HCT116 (cell line): ENCODE measurements at regions not wholly inside any gene's neighbourhood (a gene's known extent, or its start where the extent isn't known, plus 50 kb on each side); places are given as distances from the start of the nearest gene placed in this dataset.

Experiments
- ATAC-seq: fragments of 200-7000 bp; cut with Tn5 transposase; 2 replicates; pipeline ENCODE4 v1.9.1; 2020; ENCODE audit warnings: mild to moderate bottlenecking, moderate library complexity
- BruUV-seq: library from RNA; stranded (reverse); fragments of 400-500 nt; replicated peaks from 2 replicates; lab custom pipeline; 2021; lab: Mats Ljungman, UMichigan
- CTCF ChIA-PET: fragments of 300-600 bp; sonication (Branson Sonifier 250); formaldehyde crosslinking; loops from one replicate; lab custom pipeline; 2021; ENCODE audit warnings: antibody characterized with exemption; lab: Charles Lee
- POLR2A ChIA-PET: fragments of 300-600, 350-600 bp; sonication (Branson Sonifier 250); formaldehyde crosslinking; loops from one replicate; lab custom pipeline; 2021; ENCODE audit warnings: antibody characterized with exemption; lab: Charles Lee
- RAD21 ChIA-PET, 2 experiments: fragments of 300-600 bp; sonication (Branson Sonifier 250); formaldehyde crosslinking; loops; one replicate each; lab custom pipeline; 2023; ENCODE audit warnings: low total read pairs in 2 of 2; ENCODE audit not compliant: uncharacterized antibody in 2 of 2, unreplicated experiment in 2 of 2, low non-redundant PET in 1 of 2; lab: Charles Lee
- DNase-seq: peaks from one replicate; pipeline ENCODE4 v3.0.0-alpha.2; 2010; ENCODE audit warnings: low read depth, low spot score
- H2AFZ ChIP-seq: fragments of 200-600 bp; shearing (Covaris generic), sonication (generic); 2 replicates; pipeline ENCODE4 v1.6.1; 2017; ENCODE audit warnings: low read depth, mixed run types, mixed read lengths, antibody characterized with exemption, low read length; ENCODE audit not compliant: poor library complexity, severe bottlenecking
- H3K27ac ChIP-seq: 2 replicates; pipeline ENCODE4 v1.5.1; 2012; ENCODE audit warnings: low read depth, low read length
- H3K27me3 ChIP-seq: fragments of 200-600 bp; sonication (generic); 2 replicates; pipeline ENCODE4 v1.6.1; 2016; ENCODE audit warnings: mixed run types, low read length, mixed read lengths; ENCODE audit not compliant: insufficient read depth
- H3K36me3 ChIP-seq, 2 experiments: fragments of 200-500 bp in 1 of 2; fragments of 200-600 bp in 1 of 2; sonication (Bioruptor generic) in 1 of 2; sonication (generic) in 1 of 2; 2 replicates each; pipeline versions ENCODE4 v1.5.1 to v1.6.1; 2014 to 2016; ENCODE audit warnings: low read length in 2 of 2, inconsistent platforms in 1 of 2, mixed read lengths in 1 of 2, mixed run types in 1 of 2; ENCODE audit not compliant: insufficient read depth in 2 of 2, control insufficient read depth in 1 of 2
- H3K4me1 ChIP-seq, 2 experiments: fragments of 200-600 bp in 1 of 2; sonication (generic) in 1 of 2; 2 replicates each; pipeline versions ENCODE4 v1.5.1 to v1.6.1; 2012 to 2017; ENCODE audit warnings: low read length in 2 of 2, inconsistent platforms in 1 of 2, mild to moderate bottlenecking in 1 of 2, mixed read lengths in 1 of 2, mixed run types in 1 of 2, moderate library complexity in 1 of 2; ENCODE audit not compliant: insufficient read depth in 2 of 2, control insufficient read depth in 1 of 2
- H3K4me2 ChIP-seq: fragments of 200-600 bp; sonication (generic); 2 replicates; pipeline ENCODE4 v1.6.1; 2017; ENCODE audit warnings: mixed run types, low read length, mixed read lengths
- H3K4me3 ChIP-seq, 2 experiments: fragments of 200-600 bp in 1 of 2; sonication (generic) in 1 of 2; replicated peaks in 1 of 2; 2 replicates each; pipeline ENCODE4 v1.5.1; 2011 to 2016; ENCODE audit warnings: low read length in 2 of 2, control low read depth in 1 of 2, low read depth in 1 of 2, mild to moderate bottlenecking in 1 of 2, mixed read lengths in 1 of 2, mixed run types in 1 of 2
- H3K79me2 ChIP-seq: fragments of 200-600 bp; sonication (generic); 2 replicates; pipeline ENCODE4 v1.6.1; 2017; ENCODE audit warnings: mild to moderate bottlenecking, mixed run types, low read length, moderate library complexity, mixed read lengths; ENCODE audit not compliant: insufficient read depth
- H3K9ac ChIP-seq: fragments of 200-600 bp; sonication (generic); 2 replicates; pipeline ENCODE4 v1.6.1; 2016; ENCODE audit warnings: low read length, mixed read lengths
- H3K9me2 ChIP-seq: fragments of 200-600 bp; sonication (generic), shearing (Covaris generic); 2 replicates; pipeline ENCODE4 v1.6.1; 2017; ENCODE audit warnings: mixed run types, mild to moderate bottlenecking, moderate library complexity; ENCODE audit not compliant: insufficient read depth
- H3K9me3 ChIP-seq, 2 experiments: fragments of 200-500 bp in 1 of 2; fragments of 200-600 bp in 1 of 2; sonication (Bioruptor generic) in 1 of 2; sonication (generic) in 1 of 2; 2 replicates each; pipeline ENCODE4 v1.6.1; 2014 to 2017; ENCODE audit warnings: low read length in 2 of 2, mixed read lengths in 2 of 2, inconsistent platforms in 1 of 2, low read depth in 1 of 2, mild to moderate bottlenecking in 1 of 2, mixed run types in 1 of 2, moderate library complexity in 1 of 2; ENCODE audit not compliant: control insufficient read depth in 1 of 2, insufficient read depth in 1 of 2
- H4K20me1 ChIP-seq: fragments of 200-600 bp; sonication (generic), shearing (Covaris generic); 2 replicates; pipeline ENCODE4 v1.6.1; 2017; ENCODE audit warnings: mixed run types, mild to moderate bottlenecking, moderate library complexity; ENCODE audit not compliant: insufficient read depth
- CBX3 ChIP-seq: IDR thresholded peaks from 2 replicates; pipeline ENCODE4 v1.6.1; 2012; ENCODE audit warnings: low read depth
- CEBPB ChIP-seq: IDR thresholded peaks from 2 replicates; pipeline ENCODE4 v1.6.1; 2012; ENCODE audit warnings: low read depth
- EGR1 ChIP-seq: IDR thresholded peaks from 2 replicates; pipeline ENCODE4 v1.6.1; 2012; ENCODE audit warnings: low read depth
- ELF1 ChIP-seq: IDR thresholded peaks from 2 replicates; pipeline ENCODE4 v1.6.1; 2012; ENCODE audit warnings: low read depth, borderline replicate concordance
- EZH2 ChIP-seq: fragments of 200-600 bp; sonication (generic); IDR thresholded peaks from 2 replicates; pipeline ENCODE4 v1.6.1; 2017; ENCODE audit warnings: antibody characterized with exemption, mixed run types
- EZH2phosphoT487 ChIP-seq: fragments of 200-600 bp; IDR thresholded peaks from 2 replicates; pipeline ENCODE4 v1.6.1; 2018; ENCODE audit warnings: antibody characterized with exemption, borderline replicate concordance
- FOSL1 ChIP-seq: IDR thresholded peaks from 2 replicates; pipeline ENCODE4 v1.6.1; 2012; ENCODE audit warnings: low read depth
- JUND ChIP-seq: IDR thresholded peaks from 2 replicates; pipeline ENCODE4 v1.6.1; 2012
- POLR2AphosphoS5 ChIP-seq: IDR thresholded peaks from 2 replicates; pipeline ENCODE4 v1.6.1; 2011; ENCODE audit warnings: mild to moderate bottlenecking, low read depth, low read length, moderate library complexity
- RAD21 ChIP-seq: IDR thresholded peaks from 2 replicates; pipeline ENCODE4 v1.6.1; 2012; ENCODE audit warnings: low read depth, mild to moderate bottlenecking
- SP1 ChIP-seq: IDR thresholded peaks from 2 replicates; pipeline ENCODE4 v1.6.1; 2012; ENCODE audit warnings: low read depth
- TCF7L2 ChIP-seq: IDR thresholded peaks from 2 replicates; pipeline ENCODE4 v1.7.0; 2011; ENCODE audit warnings: borderline replicate concordance, inconsistent platforms; ENCODE audit not compliant: insufficient read depth, insufficient read length; ENCODE audit errors: extremely low read depth
- ZFX ChIP-seq: fragments of 450-650 bp; IDR thresholded peaks from 2 replicates; pipeline ENCODE4 v1.6.1; 2017
- ZNF274 ChIP-seq: fragments of 200-500 bp; sonication (Bioruptor generic); IDR thresholded peaks from 2 replicates; pipeline ENCODE4 v1.6.1; 2014; ENCODE audit warnings: mild to moderate bottlenecking, low read depth, low read length, inconsistent platforms
- intact Hi-C: fragments of 100-400 bp; cut with micrococcal nuclease; formaldehyde crosslinking; loops from 2 replicates; pipeline ENCODE4 v1.10.0; 2022
- TF ChIP-seq, protein P1 (sequence below): IDR thresholded peaks from 2 replicates; pipeline ENCODE4 v1.6.1; 2012
- TF ChIP-seq, protein P2 (sequence below): IDR thresholded peaks from 2 replicates; pipeline ENCODE4 v1.6.1; 2011; ENCODE audit warnings: mild to moderate bottlenecking, low read length, moderate library complexity; ENCODE audit not compliant: insufficient replicate concordance; ENCODE audit errors: extremely low read depth
- TF ChIP-seq, protein P3 (sequence below), 3 experiments: fragments of 200-600 bp in 1 of 3; sonication (generic) in 1 of 3; IDR thresholded peaks in 2 of 3; conservative IDR thresholded peaks in 1 of 3; 2 replicates each; pipeline ENCODE4 v1.5.1; 2012 to 2017; ENCODE audit warnings: low read depth in 2 of 3, low read length in 2 of 3, antibody characterized with exemption in 1 of 3, borderline replicate concordance in 1 of 3, control low read depth in 1 of 3, mild to moderate bottlenecking in 1 of 3, mixed read lengths in 1 of 3, mixed run types in 1 of 3, moderate library complexity in 1 of 3; ENCODE audit not compliant: insufficient read depth in 1 of 3

DNA sequence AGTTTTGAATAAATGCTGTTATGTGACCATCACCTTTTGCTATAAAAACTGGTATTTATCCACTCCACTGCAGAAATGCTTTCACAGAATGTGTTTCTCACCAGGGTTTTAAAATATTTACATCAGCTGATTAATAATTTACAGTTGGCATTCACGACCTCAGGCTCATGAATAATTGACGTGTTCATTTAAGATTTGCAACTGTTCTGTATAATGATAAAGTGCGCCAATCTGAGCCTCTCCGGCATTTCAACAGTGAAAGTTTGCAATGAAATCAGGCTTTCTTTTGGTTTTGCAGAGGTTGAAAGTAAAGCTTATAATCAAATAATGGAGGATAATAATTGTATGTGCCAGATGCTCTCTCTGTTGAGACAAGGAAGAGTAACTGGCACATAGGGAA lies 434.9 kb downstream of the ICE1 start:
- no peak for TF ChIP-seq POLR2AphosphoS5
- no peak for TF ChIP-seq RAD21
- TF ChIP-seq CBX3: no peak
- no peak for TF ChIP-seq FOSL1
- no peak for TF ChIP-seq TCF7L2
- TF ChIP-seq, protein P1, sequence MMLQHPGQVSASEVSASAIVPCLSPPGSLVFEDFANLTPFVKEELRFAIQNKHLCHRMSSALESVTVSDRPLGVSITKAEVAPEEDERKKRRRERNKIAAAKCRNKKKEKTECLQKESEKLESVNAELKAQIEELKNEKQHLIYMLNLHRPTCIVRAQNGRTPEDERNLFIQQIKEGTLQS: no peak
- TF ChIP-seq ZNF274: no peak
- no peak for TF ChIP-seq CEBPB
- TF ChIP-seq, protein P2, sequence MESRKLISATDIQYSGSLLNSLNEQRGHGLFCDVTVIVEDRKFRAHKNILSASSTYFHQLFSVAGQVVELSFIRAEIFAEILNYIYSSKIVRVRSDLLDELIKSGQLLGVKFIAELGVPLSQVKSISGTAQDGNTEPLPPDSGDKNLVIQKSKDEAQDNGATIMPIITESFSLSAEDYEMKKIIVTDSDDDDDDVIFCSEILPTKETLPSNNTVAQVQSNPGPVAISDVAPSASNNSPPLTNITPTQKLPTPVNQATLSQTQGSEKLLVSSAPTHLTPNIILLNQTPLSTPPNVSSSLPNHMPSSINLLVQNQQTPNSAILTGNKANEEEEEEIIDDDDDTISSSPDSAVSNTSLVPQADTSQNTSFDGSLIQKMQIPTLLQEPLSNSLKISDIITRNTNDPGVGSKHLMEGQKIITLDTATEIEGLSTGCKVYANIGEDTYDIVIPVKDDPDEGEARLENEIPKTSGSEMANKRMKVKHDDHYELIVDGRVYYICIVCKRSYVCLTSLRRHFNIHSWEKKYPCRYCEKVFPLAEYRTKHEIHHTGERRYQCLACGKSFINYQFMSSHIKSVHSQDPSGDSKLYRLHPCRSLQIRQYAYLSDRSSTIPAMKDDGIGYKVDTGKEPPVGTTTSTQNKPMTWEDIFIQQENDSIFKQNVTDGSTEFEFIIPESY: no peak
- no peak for TF ChIP-seq ZFX
- TF ChIP-seq, protein P3, sequence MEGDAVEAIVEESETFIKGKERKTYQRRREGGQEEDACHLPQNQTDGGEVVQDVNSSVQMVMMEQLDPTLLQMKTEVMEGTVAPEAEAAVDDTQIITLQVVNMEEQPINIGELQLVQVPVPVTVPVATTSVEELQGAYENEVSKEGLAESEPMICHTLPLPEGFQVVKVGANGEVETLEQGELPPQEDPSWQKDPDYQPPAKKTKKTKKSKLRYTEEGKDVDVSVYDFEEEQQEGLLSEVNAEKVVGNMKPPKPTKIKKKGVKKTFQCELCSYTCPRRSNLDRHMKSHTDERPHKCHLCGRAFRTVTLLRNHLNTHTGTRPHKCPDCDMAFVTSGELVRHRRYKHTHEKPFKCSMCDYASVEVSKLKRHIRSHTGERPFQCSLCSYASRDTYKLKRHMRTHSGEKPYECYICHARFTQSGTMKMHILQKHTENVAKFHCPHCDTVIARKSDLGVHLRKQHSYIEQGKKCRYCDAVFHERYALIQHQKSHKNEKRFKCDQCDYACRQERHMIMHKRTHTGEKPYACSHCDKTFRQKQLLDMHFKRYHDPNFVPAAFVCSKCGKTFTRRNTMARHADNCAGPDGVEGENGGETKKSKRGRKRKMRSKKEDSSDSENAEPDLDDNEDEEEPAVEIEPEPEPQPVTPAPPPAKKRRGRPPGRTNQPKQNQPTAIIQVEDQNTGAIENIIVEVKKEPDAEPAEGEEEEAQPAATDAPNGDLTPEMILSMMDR (IDR thresholded peaks at IDR 0.05 in 2 of 3, conservative IDR thresholded peaks at IDR 0.05 in 1 of 3; ENCODE audit: borderline replicate concordance in 1 of 3, insufficient read depth in 1 of 3, low read depth in 2 of 3, low read length in 2 of 3): no peak
- no peak for TF ChIP-seq EGR1
- no peak for TF ChIP-seq SP1
- no peak for TF ChIP-seq EZH2
- TF ChIP-seq EZH2phosphoT487: no peak
- no peak for TF ChIP-seq ELF1
- no peak for TF ChIP-seq JUND
- ChIA-PET POLR2A (no interaction called here), RAD21 (no interaction called here), CTCF (no interaction called here)
- Histone ChIP-seq H3K36me3 (no peaks in the 10 kb centered on the region), H4K20me1 (no peaks in the 10 kb centered on the region), H3K27me3 (no peaks in the 10 kb centered on the region), H3K9me2 (no peaks in the 10 kb centered on the region), H3K4me3 (no peak overlapping the region), H2AFZ (no peak overlapping the region), H3K4me1 (no peaks in the 10 kb centered on the region), H3K27ac (no peak overlapping the region), H3K4me2 (no peak overlapping the region), H3K9ac (no peak overlapping the region), H3K9me3 (peaks cover 0 to 4% of the 10 kb centered on the region in 2 experiments; a peak in 1 of 4 replicates), H3K79me2 (no peaks in the 10 kb centered on the region)
- no TSS peak for BruUV-seq
- intact Hi-C loops: no loop called here
- no peak for DNase-seq
- ATAC-seq: no peak
